NCI-H1436 treated with DMSO at 0.1 percent for 48 hours (cell line): ENCODE measurements at regions not wholly inside any gene's neighbourhood (a gene's known extent, or its start where the extent isn't known, plus 50 kb on each side); places are given as distances from the start of the nearest gene placed in this dataset.

Source experiments
- DNase-seq: peaks from one replicate; lab custom pipeline; 2025; lab: John Stamatoyannopoulos, UW

GRCh38 chr18:2312440-2312839 lies 258.9 kb downstream of the METTL4 start:
- no peak for DNase-seq

- no peak for DNase-seq
Measured at GRCh38 chr18:2313332-2313731, 258.0 kb downstream of the METTL4 start.

GRCh38 chr18:2316082-2316750 lies 255.1 kb downstream of the METTL4 start:
- DNase-seq = no peak

- no peak for DNase-seq
Measured at GRCh38 chr18:2316751-2317696, 254.3 kb downstream of the METTL4 start.

GRCh38 chr18:2324459-2324858 lies 246.8 kb downstream of the METTL4 start:
- DNase-seq = no peak

GRCh38 chr18:2325308-2325849 lies 245.9 kb downstream of the METTL4 start:
- no peak for DNase-seq

GRCh38 chr18:2325933-2326332 lies 245.4 kb downstream of the METTL4 start:
- DNase-seq = no peak

GRCh38 chr18:2326999-2327398 lies 244.3 kb downstream of the METTL4 start:
- DNase-seq = no peak

- no peak for DNase-seq
Measured at GRCh38 chr18:2330764-2331163, 240.5 kb downstream of the METTL4 start.

GRCh38 chr18:2331491-2331890 lies 239.8 kb downstream of the METTL4 start:
- no peak for DNase-seq

GRCh38 chr18:2336690-2337392 lies 234.5 kb downstream of the METTL4 start:
- no peak for DNase-seq

- DNase-seq = no peak
Measured at GRCh38 chr18:2337552-2338141, 233.7 kb downstream of the METTL4 start.

- no peak for DNase-seq
Measured at GRCh38 chr18:2338601-2339000, 232.7 kb downstream of the METTL4 start.

- no peak for DNase-seq
Measured at GRCh38 chr18:2340335-2340734, 231.0 kb downstream of the METTL4 start.

- DNase-seq = no peak
Measured at GRCh38 chr18:2348003-2348402, 223.3 kb downstream of the METTL4 start.

GRCh38 chr18:2351126-2351850 lies 220.0 kb downstream of the METTL4 start:
- DNase-seq = no peak

GRCh38 chr18:2354292-2354691 lies 217.0 kb downstream of the METTL4 start:
- no peak for DNase-seq

GRCh38 chr18:2356906-2357305 lies 214.4 kb downstream of the METTL4 start:
- DNase-seq = no peak

- DNase-seq = no peak
Measured at GRCh38 chr18:2360861-2361260, 210.4 kb downstream of the METTL4 start.

- no peak for DNase-seq
Measured at GRCh38 chr18:2368102-2368501, 203.2 kb downstream of the METTL4 start.

GRCh38 chr18:2376707-2377106 lies 194.6 kb downstream of the METTL4 start:
- DNase-seq = no peak
